Naive thymus-derived CD4-positive, alpha-beta T cell (primary cell): ENCODE measurements at regions not wholly inside any gene's neighbourhood (a gene's known extent, or its start where the extent isn't known, plus 50 kb on each side); places are given as distances from the start of the nearest gene placed in this dataset.

Experiments used
- ATAC-seq: fragments of 150-1000 bp; cut with Tn5 transposase; 2 replicates; pipeline ENCODE4 v1.10.0; 2021; ENCODE audit warnings: mild to moderate bottlenecking, moderate library complexity
- CTCF ChIA-PET: fragments of 350-600 bp; sonication (Branson Sonifier 250); formaldehyde crosslinking; loops from one replicate; lab custom pipeline; 2021; ENCODE audit warnings: antibody characterized with exemption; lab: Charles Lee
- POLR2A ChIA-PET: fragments of 350-600 bp; sonication (Branson Sonifier 250); formaldehyde crosslinking; loops from one replicate; lab custom pipeline; 2021; ENCODE audit warnings: antibody characterized with exemption, inconsistent platforms; lab: Charles Lee
- DNase-seq, 9 donors: peaks; one replicate each; pipeline versions ENCODE4 v3.0.0 to v3.0.0-alpha.2; 2020 to 2022; ENCODE audit warnings: mixed read lengths in 1 of 9
- H3K27ac ChIP-seq: one replicate; pipeline ENCODE4 v1.7.0; 2013; ENCODE audit warnings: mild to moderate bottlenecking, low read depth, low read length, moderate library complexity
- H3K27me3 ChIP-seq, 2 donors: one replicate each; pipeline ENCODE4 v1.7.0; 2013; ENCODE audit warnings: low read length in 2 of 2, mild to moderate bottlenecking in 2 of 2, moderate library complexity in 2 of 2; ENCODE audit not compliant: control insufficient read depth in 2 of 2, insufficient read depth in 2 of 2
- H3K36me3 ChIP-seq, 3 experiments: 1 replicate in 2 of 3; 2 replicates in 1 of 3; pipeline ENCODE4 v1.7.0; 2013; ENCODE audit warnings: low read length in 3 of 3, mild to moderate bottlenecking in 3 of 3, moderate library complexity in 1 of 3; ENCODE audit not compliant: insufficient read depth in 3 of 3, control insufficient read depth in 2 of 3
- H3K4me1 ChIP-seq, 2 donors: one replicate each; pipeline ENCODE4 v1.7.0; 2013; ENCODE audit warnings: low read length in 2 of 2, mild to moderate bottlenecking in 2 of 2, moderate library complexity in 1 of 2; ENCODE audit not compliant: control insufficient read depth in 2 of 2, insufficient read depth in 2 of 2
- H3K4me3 ChIP-seq: 2 replicates; pipeline ENCODE4 v1.7.0; 2013; ENCODE audit warnings: mild to moderate bottlenecking, low read length
- H3K9me3 ChIP-seq, 3 experiments: 1 replicate in 2 of 3; 2 replicates in 1 of 3; pipeline ENCODE4 v1.7.0; 2013; ENCODE audit warnings: low read length in 3 of 3; ENCODE audit not compliant: control insufficient read depth in 2 of 3
- H3K27ac Mint-ChIP-seq, 9 donors: one replicate each; pipeline ENCODE4 v1.8.0; 2020 to 2022; ENCODE audit warnings: mixed read lengths in 9 of 9, mild to moderate bottlenecking in 8 of 9, moderate library complexity in 5 of 9, inconsistent platforms in 2 of 9
- H3K27me3 Mint-ChIP-seq, 5 donors: one replicate each; pipeline ENCODE4 v1.8.0; 2021 to 2022; ENCODE audit warnings: mixed read lengths in 5 of 5, mild to moderate bottlenecking in 1 of 5
- H3K36me3 Mint-ChIP-seq, 5 donors: one replicate each; pipeline ENCODE4 v1.8.0; 2020 to 2022; ENCODE audit warnings: mixed read lengths in 5 of 5, mild to moderate bottlenecking in 3 of 5, inconsistent platforms in 1 of 5
- H3K4me1 Mint-ChIP-seq, 7 donors: one replicate each; pipeline ENCODE4 v1.8.0; 2020 to 2022; ENCODE audit warnings: mixed read lengths in 7 of 7, mild to moderate bottlenecking in 3 of 7, inconsistent platforms in 1 of 7
- H3K4me3 Mint-ChIP-seq, 10 donors: one replicate each; pipeline ENCODE4 v1.8.0; 2020 to 2022; ENCODE audit warnings: mild to moderate bottlenecking in 10 of 10, mixed read lengths in 10 of 10, moderate library complexity in 6 of 10, inconsistent platforms in 2 of 10
- H3K9me3 Mint-ChIP-seq, 11 donors: one replicate each; pipeline ENCODE4 v1.8.0; 2020 to 2022; ENCODE audit warnings: mixed read lengths in 11 of 11, mild to moderate bottlenecking in 4 of 11, inconsistent platforms in 1 of 11, moderate library complexity in 1 of 11
- intact Hi-C, 2 donors: fragments of 100-400 bp; cut with micrococcal nuclease; formaldehyde crosslinking; loops; one replicate each; pipeline ENCODE4 v1.15.1; 2023

DNA sequence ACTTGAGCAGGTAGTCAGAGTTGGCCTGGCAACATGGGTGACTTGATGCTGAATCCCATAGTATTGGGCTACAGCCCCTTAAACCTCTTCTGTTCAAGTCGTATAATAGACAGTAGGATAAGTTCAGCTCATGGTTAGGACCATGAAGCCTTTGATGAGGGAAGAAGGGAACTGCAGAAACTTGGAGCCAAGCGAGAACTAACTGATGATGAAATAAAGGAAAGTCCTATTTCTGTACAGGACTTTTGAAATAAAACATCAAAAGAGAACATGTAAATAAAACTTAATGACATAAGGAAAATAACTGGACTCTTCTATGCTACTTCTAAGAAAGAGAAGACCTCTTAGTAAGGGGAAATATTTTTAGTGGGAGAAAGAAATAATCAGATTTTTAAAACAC, 51.2 kb upstream of the UGP2 start:
- H3K4me3 ChIP-seq = no peak overlapping the region

DNA sequence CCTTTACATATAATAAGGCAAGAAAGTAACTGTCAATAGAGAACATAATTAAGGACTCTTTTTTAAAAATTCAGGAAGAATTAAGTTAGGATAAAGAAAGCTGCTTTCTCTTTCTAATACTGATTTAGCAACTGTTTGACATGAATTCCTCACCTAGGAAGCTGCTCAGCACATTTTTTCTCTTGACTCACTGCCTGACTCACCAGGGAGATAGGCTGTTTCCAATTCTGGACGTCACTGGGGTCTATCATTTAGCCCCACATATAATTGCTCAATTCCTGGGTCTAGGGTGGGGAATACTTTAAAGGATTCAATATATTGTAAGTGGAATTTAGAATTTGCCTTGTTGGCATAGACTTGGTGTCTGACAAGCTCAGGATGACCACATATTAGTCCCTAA, 50.8 kb upstream of the UGP2 start:
- Histone ChIP-seq H3K27ac (no peak overlapping the region), H3K4me1 (no peaks in the 10 kb centered on the region), H3K9me3 (no peaks in the 10 kb centered on the region), H3K27me3 (no peaks in the 10 kb centered on the region), H3K36me3 (no peaks in the 10 kb centered on the region), H3K4me3 (no peak overlapping the region)
- ChIA-PET POLR2A (no interaction called here), CTCF (interaction anchor here (0.8 kb wide), 1 partner anchor 11 kb away, joined by 3 read pairs; no protein-coding TSS in a partner anchor)
- H3K27me3 Mint-ChIP-seq = peaks cover 0 to 2% (median 0%) of the 10 kb centered on the region in 5 donors
- peaks cover 0 to 10% (median 4%) of the 10 kb centered on the region in 5 donors for H3K36me3 Mint-ChIP-seq
- no peak overlapping the region for H3K4me3 Mint-ChIP-seq
- H3K4me1 Mint-ChIP-seq = peaks cover 0 to 7% (median 0%) of the 10 kb centered on the region in 7 donors
- intact Hi-C loops = no loop called here
- ATAC-seq (no peak), DNase-seq (no peak)
- peaks cover 0 to 7% (median 0%) of the 10 kb centered on the region in 11 donors for H3K9me3 Mint-ChIP-seq
- no peak overlapping the region for H3K27ac Mint-ChIP-seq

More for the DNA sequence above, 51.2 kb upstream of the UGP2 start:
- Histone ChIP-seq H3K27me3 (no peaks in the 10 kb centered on the region), H3K27ac (no peak overlapping the region), H3K4me1 (no peaks in the 10 kb centered on the region), H3K36me3 (no peaks in the 10 kb centered on the region), H3K9me3 (no peaks in the 10 kb centered on the region)
- Mint-ChIP-seq H3K36me3 (peaks cover 0 to 10% (median 4%) of the 10 kb centered on the region in 5 donors), H3K27ac (no peak overlapping the region), H3K4me1 (peaks cover 0 to 7% (median 0%) of the 10 kb centered on the region in 7 donors), H3K27me3 (peaks cover 0 to 2% (median 0%) of the 10 kb centered on the region in 5 donors), H3K9me3 (peaks cover 0 to 7% (median 0%) of the 10 kb centered on the region in 11 donors), H3K4me3 (no peak overlapping the region)
- ChIA-PET CTCF (interaction anchor here (0.8 kb wide), 1 partner anchor 10 kb away, joined by 3 read pairs; no protein-coding TSS in a partner anchor), POLR2A (no interaction called here)
- DNase-seq (no peak), ATAC-seq (no peak)
- intact Hi-C loops = no loop called here

DNA sequence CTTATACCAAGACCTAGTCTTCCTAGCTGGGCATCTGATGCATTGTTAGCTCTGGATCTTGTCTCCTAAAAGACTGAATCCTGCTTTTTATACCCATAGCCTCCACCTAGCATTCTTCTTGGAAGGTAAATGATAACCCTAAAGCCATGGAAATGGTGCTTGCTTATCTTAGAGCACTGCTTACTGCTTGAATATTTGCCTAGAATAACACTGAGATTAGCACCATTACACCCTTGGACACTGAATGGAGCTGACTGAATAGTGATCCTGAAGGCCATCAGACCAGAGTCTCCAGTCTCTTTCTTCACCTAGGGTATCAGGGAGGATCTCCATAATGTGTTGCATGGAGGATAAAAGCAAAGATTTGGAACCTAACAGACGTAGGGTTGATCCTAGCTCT, 50.3 kb upstream of the UGP2 start:
- H3K27ac Mint-ChIP-seq = no peak overlapping the region
- intact Hi-C loops = no loop called here
- H3K4me1 Mint-ChIP-seq = peaks cover 0 to 7% (median 0%) of the 10 kb centered on the region in 7 donors
- peaks cover 0 to 2% (median 0%) of the 10 kb centered on the region in 5 donors for H3K27me3 Mint-ChIP-seq
- Histone ChIP-seq H3K4me3 (no peak overlapping the region), H3K27ac (no peak overlapping the region), H3K4me1 (no peaks in the 10 kb centered on the region), H3K27me3 (no peaks in the 10 kb centered on the region), H3K9me3 (no peaks in the 10 kb centered on the region), H3K36me3 (no peaks in the 10 kb centered on the region)
- peaks cover 0 to 7% (median 0%) of the 10 kb centered on the region in 11 donors for H3K9me3 Mint-ChIP-seq
- H3K36me3 Mint-ChIP-seq = peaks cover 0 to 10% (median 4%) of the 10 kb centered on the region in 5 donors
- ATAC-seq (no peak), DNase-seq (no peak)
- no peak overlapping the region for H3K4me3 Mint-ChIP-seq
- POLR2A ChIA-PET = no interaction called here
- CTCF ChIA-PET = interaction anchor here (0.8 kb wide), 1 partner anchor 11 kb away, joined by 3 read pairs; no protein-coding TSS in a partner anchor
